C4-2B (cell line): ENCODE measurements at regions not wholly inside any gene's neighbourhood (a gene's known extent, or its start where the extent isn't known, plus 50 kb on each side); places are given as distances from the start of the nearest gene placed in this dataset.

ENCODE experiments used
- CTCF ChIP-seq: fragments of 450-650 bp; conservative IDR thresholded peaks from 2 replicates; pipeline ENCODE4 v1.5.1; 2017; ENCODE audit warnings: mild to moderate bottlenecking
- ZFX ChIP-seq: fragments of 450-650 bp; IDR thresholded peaks from 2 replicates; pipeline ENCODE4 v1.6.1; 2017

DNA sequence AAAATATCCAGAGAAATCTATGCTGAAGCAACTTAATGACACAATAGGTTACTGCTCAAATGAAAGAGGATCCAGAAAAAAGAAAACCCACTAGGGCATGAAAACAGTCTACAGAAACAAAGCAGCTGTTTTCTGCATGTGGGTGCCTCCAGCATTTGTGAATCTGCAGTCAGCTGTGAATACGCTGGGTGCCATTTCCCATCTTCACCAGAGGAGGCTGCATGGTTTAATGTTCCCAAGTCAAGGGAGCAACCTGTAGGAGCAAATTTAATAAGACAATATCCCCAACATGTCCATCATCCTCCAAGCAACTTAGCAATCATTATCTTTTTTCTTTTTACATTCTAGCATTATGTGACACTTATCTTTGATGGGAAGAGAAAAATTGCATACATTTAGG, 396.6 kb downstream of the BRINP2 start:
- TF ChIP-seq CTCF (peak; percentile 38), ZFX (no peak)
